ENCODE measurements at regions not wholly inside any gene's neighbourhood (a gene's known extent, or its start where the extent isn't known, plus 50 kb on each side); places are given as distances from the start of the nearest gene placed in this dataset.
"Not testable (repeated sequence)": the region's sequence is repeated elsewhere in the genome, so short reads cannot be mapped to it uniquely, and the experiment has no call there.

GRCh38 chr1:228796945-228797344 is 61.7 kb downstream of the RHOU start:
- intact Hi-C loops (cut with micrococcal nuclease) = loop anchor here (10.0 kb wide), 1 partner anchor 548 kb away; the partner anchor contains the start of gene CCSAP
- H3K4me1 Mint-ChIP-seq = peaks cover 28% of the 10 kb centered on the region
- H3K27ac Mint-ChIP-seq; H3K4me3 Mint-ChIP-seq; H3K36me3 Mint-ChIP-seq (ENCODE audit: low read depth); H3K27me3 Mint-ChIP-seq; DNase-seq; H3K9me3 Mint-ChIP-seq: not testable (repeated sequence)

GRCh38 chr1:228798035-228798434 is 62.8 kb downstream of the RHOU start:
- intact Hi-C loops (cut with micrococcal nuclease) = loop anchor here (10.0 kb wide), 1 partner anchor 547 kb away; the partner anchor contains the start of gene CCSAP
- Mint-ChIP-seq H3K27ac (no peak overlapping the region), H3K4me1 (peaks cover 30% of the 10 kb centered on the region), H3K27me3 (no peaks in the 10 kb centered on the region), H3K4me3 (no peak overlapping the region), H3K36me3 (ENCODE audit: low read depth) (peaks cover 4% of the 10 kb centered on the region), H3K9me3 (peaks cover 9% of the 10 kb centered on the region)
- DNase-seq = no peak

- Mint-ChIP-seq H3K4me1 (peaks cover 35% of the 10 kb centered on the region), H3K36me3 (ENCODE audit: low read depth) (peaks cover 4% of the 10 kb centered on the region), H3K27me3 (no peaks in the 10 kb centered on the region), H3K9me3 (peaks cover 9% of the 10 kb centered on the region), H3K27ac (no peak overlapping the region), H3K4me3 (no peak overlapping the region)
- DNase-seq = no peak
- intact Hi-C loops (cut with micrococcal nuclease) = loop anchor here (10.0 kb wide), 1 partner anchor 546 kb away; the partner anchor contains the start of gene CCSAP
Measured at GRCh38 chr1:228798548-228798947, 63.3 kb downstream of the RHOU start.

- Mint-ChIP-seq H3K9me3 (peaks cover 9% of the 10 kb centered on the region), H3K4me1 (peaks cover 46% of the 10 kb centered on the region), H3K27me3 (no peaks in the 10 kb centered on the region), H3K36me3 (ENCODE audit: low read depth) (peaks cover 4% of the 10 kb centered on the region), H3K27ac (no peak overlapping the region), H3K4me3 (no peak overlapping the region)
- no peak for DNase-seq
- intact Hi-C loops (cut with micrococcal nuclease) = loop anchor here (10.0 kb wide), 1 partner anchor 545 kb away; the partner anchor contains the start of gene CCSAP
Measured at GRCh38 chr1:228799924-228800323, 64.6 kb downstream of the RHOU start.

- H3K9me3 Mint-ChIP-seq = peaks cover 9% of the 10 kb centered on the region
- H3K4me1 Mint-ChIP-seq = peaks cover 48% of the 10 kb centered on the region
- H3K27ac Mint-ChIP-seq = no peak overlapping the region
- H3K27me3 Mint-ChIP-seq = no peaks in the 10 kb centered on the region
- no peak overlapping the region for H3K4me3 Mint-ChIP-seq
- peaks cover 4% of the 10 kb centered on the region for H3K36me3 Mint-ChIP-seq (ENCODE audit: low read depth)
- intact Hi-C loops (cut with micrococcal nuclease) = no loop called here
- no peak for DNase-seq
Measured at GRCh38 chr1:228801068-228801467, 65.8 kb downstream of the RHOU start.

GRCh38 chr1:228802386-228803220 is 67.3 kb downstream of the RHOU start:
- peaks cover 46% of the 10 kb centered on the region for H3K4me1 Mint-ChIP-seq
- no peak overlapping the region for H3K4me3 Mint-ChIP-seq
- no peaks in the 10 kb centered on the region for H3K27me3 Mint-ChIP-seq
- peaks cover 6% of the 10 kb centered on the region for H3K36me3 Mint-ChIP-seq (ENCODE audit: low read depth)
- no peak for DNase-seq
- H3K27ac Mint-ChIP-seq = no peak overlapping the region
- H3K9me3 Mint-ChIP-seq = peaks cover 7% of the 10 kb centered on the region
- intact Hi-C loops (cut with micrococcal nuclease) = no loop called here

GRCh38 chr1:228803421-228803820 is 68.1 kb downstream of the RHOU start:
- intact Hi-C loops (cut with micrococcal nuclease) = no loop called here
- no peak for DNase-seq
- H3K4me1 Mint-ChIP-seq = peaks cover 47% of the 10 kb centered on the region
- H3K27me3 Mint-ChIP-seq = no peaks in the 10 kb centered on the region
- H3K27ac Mint-ChIP-seq = no peak overlapping the region
- H3K36me3 Mint-ChIP-seq (ENCODE audit: low read depth) = peaks cover 3% of the 10 kb centered on the region
- peaks cover 4% of the 10 kb centered on the region for H3K9me3 Mint-ChIP-seq
- H3K4me3 Mint-ChIP-seq = no peak overlapping the region

- H3K4me3 Mint-ChIP-seq = no peak overlapping the region
- intact Hi-C loops (cut with micrococcal nuclease) = no loop called here
Measured at GRCh38 chr1:228804173-228804572, 68.9 kb downstream of the RHOU start.

GRCh38 chr1:228804640-228805413 is 69.5 kb downstream of the RHOU start:
- H3K27me3 Mint-ChIP-seq = no peaks in the 10 kb centered on the region
- H3K27ac Mint-ChIP-seq = peak overlapping the region; percentile 83
- peak; percentile 87 for DNase-seq
- peaks cover 3% of the 10 kb centered on the region for H3K36me3 Mint-ChIP-seq (ENCODE audit: low read depth)
- H3K4me3 Mint-ChIP-seq = peak overlapping the region; percentile 50
- peaks cover 4% of the 10 kb centered on the region for H3K9me3 Mint-ChIP-seq
- H3K4me1 Mint-ChIP-seq = peaks cover 57% of the 10 kb centered on the region
- intact Hi-C loops (cut with micrococcal nuclease) = loop anchor here (1.0 kb wide), 1 partner anchor 11 kb away; no protein-coding TSS in a partner anchor

More at GRCh38 chr1:228804173-228804572, 68.9 kb downstream of the RHOU start:
- no peak for DNase-seq
- Mint-ChIP-seq H3K27ac (peak overlapping the region; percentile 83), H3K36me3 (ENCODE audit: low read depth) (peaks cover 3% of the 10 kb centered on the region), H3K9me3 (peaks cover 4% of the 10 kb centered on the region), H3K27me3 (no peaks in the 10 kb centered on the region), H3K4me1 (peaks cover 52% of the 10 kb centered on the region)

GRCh38 chr1:228807904-228808605 is 72.8 kb downstream of the RHOU start:
- intact Hi-C loops (cut with micrococcal nuclease) = no loop called here
- peaks cover 79% of the 10 kb centered on the region for H3K4me1 Mint-ChIP-seq
- DNase-seq = no peak
- H3K27me3 Mint-ChIP-seq = no peaks in the 10 kb centered on the region
- peaks cover 3% of the 10 kb centered on the region for H3K36me3 Mint-ChIP-seq (ENCODE audit: low read depth)
- H3K27ac Mint-ChIP-seq = no peak overlapping the region
- H3K9me3 Mint-ChIP-seq = peaks cover 3% of the 10 kb centered on the region
- H3K4me3 Mint-ChIP-seq = no peak overlapping the region

- H3K4me3 Mint-ChIP-seq = peak overlapping the region; percentile 50
- H3K27ac Mint-ChIP-seq = peak overlapping the region; percentile 86
- H3K9me3 Mint-ChIP-seq = peaks cover 4% of the 10 kb centered on the region
- DNase-seq = peak; percentile 72
- H3K36me3 Mint-ChIP-seq (ENCODE audit: low read depth) = peaks cover 3% of the 10 kb centered on the region
- peaks cover under 1% of the 10 kb centered on the region for H3K27me3 Mint-ChIP-seq
- H3K4me1 Mint-ChIP-seq = peaks cover 67% of the 10 kb centered on the region
- intact Hi-C loops (cut with micrococcal nuclease) = no loop called here
Measured at GRCh38 chr1:228809621-228810394, 74.5 kb downstream of the RHOU start.

GRCh38 chr1:228810395-228810758 is 75.1 kb downstream of the RHOU start:
- DNase-seq = no peak
- H3K4me3 Mint-ChIP-seq = peak overlapping the region; percentile 50
- H3K9me3 Mint-ChIP-seq = peaks cover 7% of the 10 kb centered on the region
- peaks cover 61% of the 10 kb centered on the region for H3K4me1 Mint-ChIP-seq
- H3K27ac Mint-ChIP-seq = peak overlapping the region; percentile 86
- peaks cover 3% of the 10 kb centered on the region for H3K36me3 Mint-ChIP-seq (ENCODE audit: low read depth)
- intact Hi-C loops (cut with micrococcal nuclease) = no loop called here
- H3K27me3 Mint-ChIP-seq = peaks cover 2% of the 10 kb centered on the region

Data from activated CD4-positive, alpha-beta T cell treated with anti-CD3 and anti-CD28 coated beads, Interleukin-2, amount 10 ng/mL, durations not matched to agents 24 days and 14 days (primary cell).